GM19043 (cell line): ENCODE measurements at regions not wholly inside any gene's neighbourhood (a gene's known extent, or its start where the extent isn't known, plus 50 kb on each side); places are given as distances from the start of the nearest gene placed in this dataset.

Experiments used
- ATAC-seq: cut with Tn5 transposase; IDR thresholded peaks from one replicate; pipeline ENCODE4 v1.9.1; 2021; ENCODE audit warnings: low read depth; ENCODE audit not compliant: unreplicated experiment

DNA sequence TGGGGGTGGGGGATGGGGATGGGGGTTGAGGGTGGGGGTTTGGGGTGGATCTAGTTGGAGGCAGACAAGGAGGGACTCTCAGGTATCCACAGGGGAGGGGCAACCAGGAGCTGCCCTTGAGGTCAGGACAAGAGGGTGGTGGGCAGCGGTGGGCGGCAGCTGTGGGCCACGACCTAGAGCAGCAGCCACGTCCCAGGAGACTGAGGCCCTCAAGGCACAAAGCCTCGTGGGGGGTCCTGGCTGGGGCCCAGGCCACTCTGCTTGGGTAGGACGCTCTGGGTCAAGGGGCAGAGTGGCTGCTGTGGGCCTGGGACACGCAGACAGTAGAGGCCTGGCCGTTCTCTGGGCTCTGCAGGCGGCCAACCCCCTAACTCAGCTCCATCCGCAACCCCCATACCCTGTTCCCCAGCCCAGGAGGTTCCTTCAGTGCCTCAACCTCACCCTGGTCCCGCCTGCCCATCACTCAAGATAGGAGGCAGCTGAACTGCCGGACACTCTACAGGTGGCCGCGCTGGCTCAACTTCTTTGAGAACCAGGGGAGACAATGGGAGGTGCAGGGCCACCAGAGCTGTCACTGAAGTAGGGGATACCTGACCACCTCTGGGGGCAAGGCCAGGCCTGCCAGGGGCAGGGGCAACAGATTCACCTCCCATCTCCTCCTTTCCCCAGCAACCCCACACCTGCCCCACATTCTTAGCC, 75.6 kb downstream of the ENGASE start:
- ATAC-seq: no peak

DNA sequence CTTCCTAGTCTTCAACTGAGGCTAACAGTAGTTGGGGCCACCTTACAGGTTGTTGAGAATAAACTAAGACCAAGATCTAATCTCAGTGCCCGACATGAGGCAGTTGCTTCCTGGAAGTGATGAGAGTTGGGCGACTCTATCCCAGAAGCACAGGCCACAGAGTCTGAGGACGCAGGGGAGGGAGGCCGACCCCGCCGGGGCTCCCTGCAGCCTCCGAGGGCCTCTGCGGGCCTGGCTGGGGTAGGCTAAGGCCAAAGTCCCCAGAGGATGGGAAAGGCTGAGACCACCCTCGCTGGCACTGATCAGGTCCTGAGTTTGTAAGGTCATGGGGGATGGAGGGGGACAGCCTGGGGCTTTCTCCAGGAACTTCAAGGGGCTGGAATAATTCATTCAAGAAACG, 74.0 kb downstream of the ENGASE start:
- no peak for ATAC-seq

DNA sequence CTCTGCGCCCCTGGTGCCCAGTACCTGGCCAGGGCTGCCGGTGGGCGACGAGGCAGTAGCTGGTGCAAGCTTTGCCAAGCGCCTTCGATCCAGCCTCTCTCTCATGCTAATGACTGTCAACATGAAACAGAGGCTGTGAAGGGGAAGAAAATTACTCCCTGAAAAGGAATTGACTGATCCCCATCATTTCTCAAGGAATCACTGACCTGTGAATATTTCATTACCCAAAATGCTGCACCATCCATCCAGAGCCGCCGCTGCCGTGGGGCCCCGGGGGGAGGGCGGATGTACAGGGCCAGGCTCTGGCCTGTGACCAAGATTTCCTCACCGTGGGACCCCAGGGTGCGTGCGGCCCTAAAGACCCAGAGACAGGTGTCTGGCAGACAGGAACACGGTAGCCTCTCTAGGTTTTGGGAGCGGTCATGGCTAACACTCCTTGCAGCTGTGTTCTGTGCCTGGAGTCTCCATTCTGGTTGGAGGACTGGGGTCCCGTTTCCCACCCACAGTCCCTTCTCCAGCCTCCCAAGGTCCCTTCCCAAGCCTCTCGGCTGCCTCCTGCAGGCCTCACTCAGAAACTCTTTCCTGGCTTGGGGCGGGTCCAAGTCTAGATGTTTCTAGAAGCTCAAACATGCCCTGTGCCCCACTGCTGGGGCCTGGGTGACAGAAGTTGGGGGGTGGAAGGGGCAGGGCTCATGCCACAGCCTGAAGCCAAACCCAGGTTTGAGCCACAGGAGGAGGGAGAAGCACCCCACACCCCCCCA, 73.3 kb downstream of the ENGASE start:
- ATAC-seq: no peak

DNA sequence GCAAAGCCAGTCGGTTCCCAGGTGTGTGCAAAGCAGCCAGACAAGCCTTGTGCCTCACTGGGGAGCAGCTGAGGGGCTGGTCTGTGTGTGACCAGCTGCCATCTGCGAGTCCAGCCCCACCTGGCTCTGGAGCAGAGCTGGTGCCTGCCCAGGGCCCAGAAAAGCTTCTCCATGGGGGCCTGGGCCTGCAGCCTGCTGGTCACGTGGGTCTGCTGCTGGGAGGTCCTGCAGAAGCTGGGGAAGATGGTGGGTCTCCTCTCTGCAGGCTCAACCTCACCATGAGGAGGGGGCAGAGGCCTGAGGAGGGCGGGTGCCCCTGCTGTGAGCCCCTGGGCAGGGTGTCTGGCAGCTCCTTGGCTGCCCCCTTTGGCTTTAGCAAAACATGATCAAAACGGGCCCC, 71.9 kb downstream of the ENGASE start:
- ATAC-seq: no peak

DNA sequence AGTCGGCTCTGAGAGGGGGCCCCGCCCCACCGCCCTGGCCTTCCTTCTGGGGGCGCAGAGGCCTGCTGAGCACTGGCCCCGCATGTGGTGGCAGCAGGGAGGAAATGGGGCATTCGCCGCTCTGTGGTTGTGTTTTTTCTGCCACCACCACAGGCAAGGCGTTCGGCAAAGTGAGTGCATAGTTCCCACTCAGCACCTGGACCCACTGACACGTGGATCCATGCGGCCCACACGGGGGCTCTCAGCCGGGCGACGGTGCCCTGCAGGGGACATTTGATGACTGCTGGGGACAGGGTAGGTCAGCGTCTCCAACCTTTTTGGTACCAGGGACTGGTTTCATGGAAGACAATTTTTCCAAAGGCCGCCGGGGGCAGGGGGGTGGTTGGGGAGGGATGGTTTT, 70.9 kb downstream of the ENGASE start:
- ATAC-seq: no peak

DNA sequence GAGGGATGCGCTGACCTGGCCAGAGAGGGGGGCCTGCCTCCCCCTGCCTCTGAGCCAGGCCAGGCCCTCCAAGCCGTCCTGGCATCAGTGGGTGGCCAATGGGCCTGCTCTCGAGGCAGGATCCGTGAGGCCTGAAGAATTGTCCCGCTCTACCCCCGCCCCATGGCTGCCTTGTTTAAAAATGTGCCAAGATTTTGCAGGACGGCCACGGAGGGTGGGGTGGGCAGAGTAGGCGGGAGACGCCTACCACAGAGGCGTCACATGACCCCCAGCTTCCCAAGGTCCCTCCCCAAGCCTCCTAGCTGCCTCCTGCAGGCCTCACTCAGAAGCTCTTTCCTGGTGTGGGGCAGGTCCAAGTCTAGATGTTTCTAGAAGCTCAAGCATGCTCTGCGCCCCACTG, 69.5 kb downstream of the ENGASE start:
- no peak for ATAC-seq

DNA sequence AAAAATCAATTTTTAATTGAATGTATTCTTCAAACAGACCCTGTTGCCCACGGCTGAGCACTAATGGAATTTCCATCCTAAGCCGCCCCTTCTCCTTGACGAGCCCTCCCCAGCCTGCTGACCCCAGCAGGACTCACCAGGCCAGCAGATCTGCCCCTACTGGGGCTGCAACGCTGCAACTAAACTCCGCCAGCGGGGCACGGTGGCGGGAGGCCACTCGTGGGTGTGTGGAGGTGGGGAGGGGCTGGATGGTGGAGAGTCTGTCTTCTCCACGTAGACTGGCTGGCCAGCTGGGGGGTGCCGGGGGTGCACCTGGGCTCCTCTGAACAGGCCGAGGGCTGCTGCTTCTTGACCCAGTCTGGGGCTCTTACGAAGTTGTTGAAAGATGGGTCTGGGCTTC, 67.8 kb downstream of the ENGASE start:
- no peak for ATAC-seq

DNA sequence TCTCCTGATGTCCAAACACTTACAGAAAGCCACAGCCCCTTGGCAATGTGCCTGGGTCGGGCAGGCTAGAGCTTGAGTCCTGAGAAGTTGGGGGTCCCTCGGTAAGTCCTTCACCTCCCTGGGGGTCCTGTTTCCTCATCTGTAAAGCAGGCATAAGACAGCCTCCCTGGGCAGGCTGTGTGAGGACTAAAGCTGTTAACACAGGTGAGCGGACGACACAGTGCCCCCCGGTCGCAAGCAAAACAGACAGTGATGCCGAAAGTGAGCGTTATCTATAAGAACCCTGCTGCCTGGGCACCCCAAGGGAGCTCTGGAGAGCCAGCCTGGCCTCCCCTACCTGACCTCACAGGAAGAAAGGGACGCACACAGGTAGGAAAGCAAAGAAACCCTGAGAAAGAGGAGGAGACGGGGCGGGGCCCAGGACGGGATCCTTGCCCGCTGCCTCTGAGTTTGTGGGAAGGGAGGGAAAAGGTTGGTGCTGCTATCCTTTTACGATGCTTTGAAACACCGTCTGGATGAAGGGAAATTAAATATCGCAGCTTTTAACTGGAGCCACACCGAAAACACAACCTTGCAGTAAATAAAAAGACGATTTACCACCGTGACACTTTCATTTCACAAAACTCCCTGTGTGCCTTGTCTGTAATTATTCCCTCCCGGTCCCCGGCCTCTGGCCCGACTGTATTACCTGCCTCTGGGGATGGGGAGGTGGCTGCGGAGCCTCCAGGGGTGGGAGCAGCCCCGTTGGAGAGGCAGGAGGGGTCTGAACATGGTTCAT, 67.1 kb downstream of the ENGASE start:
- no peak for ATAC-seq

DNA sequence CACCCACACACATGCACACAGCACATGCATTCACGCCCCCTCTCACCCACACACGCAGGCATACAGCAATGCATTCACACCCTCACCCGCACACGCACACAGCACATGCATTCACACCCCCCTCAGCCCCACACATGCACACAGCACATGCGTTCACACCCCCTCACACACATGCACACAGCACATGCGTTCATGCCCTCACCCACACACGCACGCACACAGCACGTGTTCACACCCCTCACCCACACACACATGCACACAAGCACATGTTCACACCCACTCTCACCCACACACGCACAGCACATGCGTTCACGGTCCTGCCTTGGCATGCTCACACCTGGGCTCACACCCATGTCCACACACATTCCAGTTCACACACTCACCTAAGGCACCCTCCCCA, 64.2 kb downstream of the ENGASE start:
- no peak for ATAC-seq

DNA sequence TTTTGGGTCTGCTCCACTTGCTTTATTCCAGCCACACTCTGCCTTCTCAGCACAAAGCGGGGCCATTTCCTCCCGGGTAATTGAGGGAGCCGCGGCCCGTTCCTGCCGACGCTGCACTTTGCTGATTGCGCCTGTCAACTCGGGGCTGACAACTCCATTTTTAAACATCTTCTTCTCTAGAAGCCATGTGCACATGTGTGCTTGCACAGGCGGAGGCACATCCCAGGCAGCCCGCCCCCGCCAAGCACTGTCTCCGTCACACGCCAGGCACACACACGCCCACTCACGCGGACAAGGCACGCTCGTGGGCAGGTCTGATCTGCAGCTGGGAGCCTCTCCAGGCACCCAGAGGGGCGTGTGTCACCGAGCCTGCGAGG, 63.2 kb downstream of the ENGASE start:
- no peak for ATAC-seq

DNA sequence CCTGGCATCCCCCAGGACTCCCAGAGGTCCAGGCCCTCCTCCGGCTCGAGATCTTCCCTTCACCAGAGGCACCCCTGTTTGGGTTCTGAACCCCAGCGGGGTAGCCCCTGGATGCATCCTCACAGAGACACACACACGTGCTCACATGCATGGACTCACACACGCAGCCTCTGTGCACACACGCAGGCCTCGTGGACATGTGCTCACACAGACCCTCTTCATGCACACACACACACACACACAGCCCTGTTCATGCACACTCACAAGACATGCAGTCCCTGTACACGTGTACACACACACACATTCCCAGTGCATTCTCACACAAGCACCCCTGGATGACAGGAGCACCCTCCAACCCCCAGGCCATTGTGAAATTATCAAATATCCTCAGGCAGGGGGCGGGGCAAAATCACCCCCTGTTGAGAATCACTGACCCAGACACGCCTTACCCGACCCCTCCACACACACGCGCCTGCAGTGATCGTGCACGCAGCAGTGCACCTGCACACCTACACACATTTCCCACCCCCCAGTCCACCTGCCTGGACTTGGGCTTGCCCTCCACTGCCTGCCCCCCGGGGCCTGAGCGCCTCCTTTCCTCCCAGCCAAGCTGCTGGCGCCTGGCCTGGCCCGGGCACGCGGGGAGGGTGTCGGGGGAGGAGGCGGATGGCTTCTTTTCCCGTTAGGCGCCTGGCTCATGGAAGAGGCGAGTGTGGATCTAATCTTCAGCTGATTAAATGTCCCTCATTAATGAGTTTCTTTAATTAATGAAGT, 62.6 kb downstream of the ENGASE start:
- ATAC-seq: no peak

DNA sequence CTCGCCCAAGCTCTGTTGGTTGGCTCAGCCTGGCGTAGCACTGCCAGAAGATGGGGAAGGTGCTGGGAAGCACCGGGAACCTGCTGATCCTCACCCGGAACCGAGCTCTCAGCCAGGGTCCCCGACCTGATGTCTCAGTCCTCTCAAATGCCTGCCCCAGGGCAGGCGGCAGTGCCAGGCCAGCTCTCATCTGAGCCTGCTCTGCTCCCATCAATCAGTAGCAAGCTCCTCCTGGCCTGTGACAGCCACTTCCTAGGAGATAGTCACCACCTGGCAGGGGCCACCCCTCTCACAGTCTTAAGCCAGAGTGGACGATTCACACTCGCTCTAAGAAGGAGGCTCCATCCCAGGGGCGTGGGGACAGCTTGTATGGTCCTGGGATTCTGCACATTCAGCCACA, 62.0 kb downstream of the ENGASE start:
- no peak for ATAC-seq
